GM12864 (cell line): ENCODE measurements at regions not wholly inside any gene's neighbourhood (a gene's known extent, or its start where the extent isn't known, plus 50 kb on each side); places are given as distances from the start of the nearest gene placed in this dataset.
"Not testable (repeated sequence)": the region's sequence is repeated elsewhere in the genome, so short reads cannot be mapped to it uniquely, and the experiment has no call there.

Experiments used
- DNase-seq: peaks from one replicate; pipeline ENCODE4 v3.0.0-alpha.2; 2011; ENCODE audit warnings: low read depth
- H3K4me3 ChIP-seq: 2 replicates; pipeline ENCODE4 v1.5.1; 2011; ENCODE audit warnings: mild to moderate bottlenecking, low read depth, low read length, control low read depth
- TF ChIP-seq, protein P1 (sequence below): IDR thresholded peaks from 2 replicates; pipeline ENCODE4 v1.5.1; 2011; ENCODE audit warnings: low read depth, mild to moderate bottlenecking, moderate library complexity, low read length, control low read depth, inconsistent platforms; ENCODE audit errors: missing control alignments

DNA sequence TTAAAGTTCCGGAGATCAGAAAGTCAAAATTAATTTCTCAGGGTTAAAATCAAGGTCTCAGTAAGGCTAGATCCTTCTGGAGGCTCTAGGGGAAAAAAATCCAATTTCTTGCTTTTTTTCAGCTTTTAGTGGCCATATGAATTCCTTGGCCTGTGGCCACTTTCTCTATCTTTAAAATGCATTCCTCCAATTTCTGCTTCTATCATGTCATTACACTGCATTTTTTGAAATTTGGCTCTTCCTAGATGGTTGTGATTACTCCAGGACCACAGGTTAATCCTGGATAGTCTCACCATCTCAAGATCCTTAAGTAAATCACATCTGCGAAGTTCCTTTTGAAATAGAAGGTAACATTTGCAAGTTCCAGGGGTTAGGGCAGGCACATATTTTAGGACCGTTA is 1294.9 kb upstream of the CITED2 start:
- no peak for DNase-seq
- TF ChIP-seq, protein P1, sequence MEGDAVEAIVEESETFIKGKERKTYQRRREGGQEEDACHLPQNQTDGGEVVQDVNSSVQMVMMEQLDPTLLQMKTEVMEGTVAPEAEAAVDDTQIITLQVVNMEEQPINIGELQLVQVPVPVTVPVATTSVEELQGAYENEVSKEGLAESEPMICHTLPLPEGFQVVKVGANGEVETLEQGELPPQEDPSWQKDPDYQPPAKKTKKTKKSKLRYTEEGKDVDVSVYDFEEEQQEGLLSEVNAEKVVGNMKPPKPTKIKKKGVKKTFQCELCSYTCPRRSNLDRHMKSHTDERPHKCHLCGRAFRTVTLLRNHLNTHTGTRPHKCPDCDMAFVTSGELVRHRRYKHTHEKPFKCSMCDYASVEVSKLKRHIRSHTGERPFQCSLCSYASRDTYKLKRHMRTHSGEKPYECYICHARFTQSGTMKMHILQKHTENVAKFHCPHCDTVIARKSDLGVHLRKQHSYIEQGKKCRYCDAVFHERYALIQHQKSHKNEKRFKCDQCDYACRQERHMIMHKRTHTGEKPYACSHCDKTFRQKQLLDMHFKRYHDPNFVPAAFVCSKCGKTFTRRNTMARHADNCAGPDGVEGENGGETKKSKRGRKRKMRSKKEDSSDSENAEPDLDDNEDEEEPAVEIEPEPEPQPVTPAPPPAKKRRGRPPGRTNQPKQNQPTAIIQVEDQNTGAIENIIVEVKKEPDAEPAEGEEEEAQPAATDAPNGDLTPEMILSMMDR, result no peak
- H3K4me3 ChIP-seq, result no peak overlapping the region

DNA sequence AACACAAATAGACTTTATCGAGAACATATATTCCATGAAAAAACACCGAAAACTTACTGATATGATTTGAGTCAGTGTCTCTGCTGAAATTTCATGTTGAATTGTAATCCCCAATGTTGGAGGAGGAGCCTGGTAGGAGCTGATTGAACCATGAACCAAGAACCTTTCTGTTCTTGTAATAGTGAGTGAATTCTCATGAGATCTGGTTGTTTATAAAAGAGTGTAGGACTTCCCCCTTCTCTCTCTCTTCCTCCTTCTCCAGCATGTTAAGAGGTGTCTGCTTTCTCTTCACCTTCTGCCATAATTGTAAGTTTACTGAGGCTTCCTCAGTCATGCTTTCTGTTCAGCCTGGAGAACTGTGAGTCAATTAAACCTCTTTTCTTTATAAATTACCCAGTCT is 1289.3 kb upstream of the CITED2 start:
- no peak for DNase-seq
- TF ChIP-seq, protein P1, result no peak
- no peak overlapping the region for H3K4me3 ChIP-seq

DNA sequence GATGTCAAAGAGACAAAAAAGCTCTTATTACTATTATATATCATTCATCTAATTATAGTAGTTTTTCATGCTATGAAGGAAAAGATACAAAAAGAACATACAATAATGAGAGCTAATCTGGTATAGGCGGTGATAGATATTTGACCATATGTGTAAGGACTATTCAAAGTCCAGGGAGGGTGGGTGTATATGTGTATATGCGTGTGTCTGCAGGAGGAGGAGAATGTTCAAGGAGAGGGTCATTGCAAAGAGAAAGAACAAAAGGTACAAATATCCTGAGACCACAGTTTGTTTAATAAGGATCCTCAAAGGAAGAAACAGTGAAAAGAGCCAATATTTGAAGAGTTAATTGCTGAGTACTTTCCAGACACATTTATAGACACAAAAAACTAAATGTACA is 1288.6 kb upstream of the CITED2 start:
- no peak for DNase-seq
- TF ChIP-seq, protein P1, result no peak

DNA sequence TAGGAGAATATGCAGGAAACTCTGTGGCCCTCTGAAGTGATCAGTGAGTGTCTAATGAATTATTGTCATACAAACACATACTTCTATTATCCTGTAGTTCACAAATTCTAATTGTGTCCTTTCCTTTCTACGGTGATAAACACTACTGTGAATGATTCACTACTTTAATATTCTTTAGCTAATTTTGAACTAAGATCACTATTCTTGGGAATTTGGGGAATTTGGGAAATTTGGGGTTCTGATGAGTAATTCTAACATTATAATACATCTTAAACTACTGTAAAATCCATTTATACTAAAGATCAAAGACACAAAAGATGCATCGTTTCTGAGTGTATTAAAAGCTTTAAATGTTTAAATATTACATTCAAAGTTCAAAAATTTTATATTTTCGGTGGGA is 1287.2 kb upstream of the CITED2 start:
- TF ChIP-seq, protein P1, result no peak
- no peak overlapping the region for H3K4me3 ChIP-seq
- DNase-seq, result no peak

More for the DNA sequence above, 1288.6 kb upstream of the CITED2 start:
- H3K4me3 ChIP-seq, result no peak overlapping the region

DNA sequence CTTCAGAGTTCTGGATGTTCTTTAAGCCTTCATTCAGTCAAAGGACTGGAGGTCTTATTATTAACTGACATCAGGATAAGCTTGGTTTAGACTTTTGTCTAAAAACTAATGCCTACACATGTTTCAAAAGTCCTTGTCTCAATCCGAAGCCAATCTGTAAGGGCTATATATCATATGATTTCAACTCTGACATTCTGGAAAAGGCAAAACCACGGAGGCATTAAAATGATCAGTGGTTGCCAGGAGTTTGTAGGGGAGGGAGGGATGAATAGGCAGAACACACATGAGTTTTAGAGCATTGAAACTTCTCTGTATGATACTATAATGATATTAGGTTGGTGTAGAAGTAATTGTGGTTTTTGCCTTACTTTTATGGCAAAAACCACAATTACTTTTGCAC is 1285.8 kb upstream of the CITED2 start:
- TF ChIP-seq, protein P1, result no peak
- no peak overlapping the region for H3K4me3 ChIP-seq
- DNase-seq, result no peak

DNA sequence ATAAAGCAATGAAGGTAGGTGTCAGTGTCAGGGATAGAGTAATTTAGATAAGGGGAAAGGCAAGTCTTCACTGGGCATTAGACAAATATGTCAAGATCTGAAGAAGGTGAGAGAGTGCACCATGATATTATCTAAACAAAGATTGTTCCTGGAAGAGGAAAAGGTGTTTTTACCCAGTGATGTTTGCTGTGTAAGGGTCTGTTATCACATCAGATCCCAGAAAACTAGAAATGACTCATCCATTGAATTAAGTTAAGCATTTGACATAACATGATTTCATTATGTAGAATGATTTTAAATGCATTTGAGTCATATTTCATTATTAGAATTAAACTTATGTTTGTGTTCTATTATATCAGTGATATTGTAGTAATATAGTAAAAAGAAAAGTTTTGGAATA is 1279.5 kb upstream of the CITED2 start:
- DNase-seq, result no peak
- no peak overlapping the region for H3K4me3 ChIP-seq
- TF ChIP-seq, protein P1, result no peak

DNA sequence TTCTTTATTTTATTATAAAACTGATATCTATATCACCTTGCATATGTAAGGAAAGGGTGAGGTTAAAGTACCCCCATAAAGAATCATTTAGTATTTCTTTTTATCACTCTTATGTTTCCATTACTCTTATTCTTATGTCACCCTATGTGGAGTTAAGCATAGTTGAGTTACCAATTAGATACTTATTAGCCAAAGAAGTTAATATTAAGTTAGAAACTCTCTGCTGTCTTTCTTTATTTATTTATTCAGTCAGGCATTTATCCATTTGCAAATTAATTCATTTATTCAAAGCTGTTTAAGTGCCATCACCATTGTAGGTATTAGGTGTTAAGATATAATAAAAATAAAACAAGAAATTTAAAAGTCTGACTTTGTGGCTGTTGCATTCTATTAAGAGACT is 1279.1 kb upstream of the CITED2 start:
- TF ChIP-seq, protein P1, result no peak

DNA sequence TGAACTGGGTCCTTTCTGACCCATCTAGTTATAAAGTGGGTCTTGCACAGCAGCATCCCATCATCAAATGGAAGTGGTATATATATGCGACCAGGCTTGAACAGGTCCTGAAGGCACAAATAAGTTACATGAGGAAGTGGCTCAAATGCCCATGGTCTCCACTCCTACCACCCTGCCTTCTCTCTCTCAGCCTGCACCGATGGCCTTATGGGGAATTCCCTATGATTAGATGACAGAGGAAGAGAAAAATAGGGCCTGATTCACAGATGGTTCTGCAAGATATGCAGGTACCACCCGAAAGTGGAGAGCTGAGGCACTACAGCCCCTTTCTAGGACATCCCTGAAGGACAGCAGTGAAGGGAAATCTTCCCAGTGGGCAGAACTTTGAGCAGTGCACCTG is 1275.1 kb upstream of the CITED2 start:
- not testable (repeated sequence) for H3K4me3 ChIP-seq, DNase-seq

More for the DNA sequence above, 1279.1 kb upstream of the CITED2 start:
- H3K4me3 ChIP-seq, result no peak overlapping the region
- DNase-seq, result no peak

DNA sequence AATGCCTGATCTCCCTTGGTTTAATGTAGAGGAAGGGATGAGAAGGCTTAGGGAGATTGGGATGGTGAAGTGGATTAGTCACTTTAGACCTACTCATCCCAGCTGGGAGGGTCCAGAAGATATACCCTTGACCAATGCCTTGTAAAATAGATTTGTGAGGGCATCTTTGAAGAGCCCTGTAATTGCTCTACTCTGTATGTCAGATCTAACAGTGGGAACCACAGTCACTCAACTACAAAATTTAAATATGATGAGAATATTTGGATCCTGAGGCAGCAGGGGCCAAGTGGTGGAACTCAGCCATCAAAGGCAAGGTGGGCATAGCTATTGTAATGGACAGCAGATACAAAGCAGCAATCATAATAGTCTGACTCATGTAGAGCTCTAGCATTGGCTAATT is 1272.9 kb upstream of the CITED2 start:
- not testable (repeated sequence) for H3K4me3 ChIP-seq, DNase-seq
